Activated T-helper 1 cell treated with anti-CD3 and anti-CD28 coated beads, Interleukin-12 subunit alpha, Interleukin-12 subunit beta, Interleukin-2, Interleukin-4 antibody, amounts not matched to agents 30 ng/mL and 10 ng/mL and 1 ng/mL, durations not matched to agents 14 hours and 24 hours and 36 hours (primary cell): ENCODE measurements at regions not wholly inside any gene's neighbourhood (a gene's known extent, or its start where the extent isn't known, plus 50 kb on each side); places are given as distances from the start of the nearest gene placed in this dataset.
"Not testable (repeated sequence)": the region's sequence is repeated elsewhere in the genome, so short reads cannot be mapped to it uniquely, and the experiment has no call there.

Experiments
- DNase-seq: peaks from one replicate; pipeline ENCODE4 v3.0.0; 2021; ENCODE audit warnings: low spot score
- H3K27ac Mint-ChIP-seq: one replicate; pipeline ENCODE4 v1.8.0; 2021; ENCODE audit warnings: mild to moderate bottlenecking, mixed read lengths
- H3K27me3 Mint-ChIP-seq: one replicate; pipeline ENCODE4 v1.8.0; 2022; ENCODE audit warnings: mild to moderate bottlenecking, moderate library complexity, mixed read lengths; ENCODE audit not compliant: insufficient read depth
- H3K36me3 Mint-ChIP-seq: one replicate; pipeline ENCODE4 v1.8.0; 2021; ENCODE audit warnings: low read depth, mixed read lengths
- H3K4me1 Mint-ChIP-seq: one replicate; pipeline ENCODE4 v1.8.0; 2021; ENCODE audit warnings: low read depth, mixed read lengths
- H3K4me3 Mint-ChIP-seq: one replicate; pipeline ENCODE4 v1.8.0; 2021; ENCODE audit warnings: mild to moderate bottlenecking, moderate library complexity, mixed read lengths
- H3K9me3 Mint-ChIP-seq: one replicate; pipeline ENCODE4 v1.8.0; 2021; ENCODE audit warnings: mixed read lengths
- intact Hi-C: fragments of 100-400 bp; cut with micrococcal nuclease; formaldehyde crosslinking; loops from one replicate; pipeline ENCODE4 v1.15.1; 2024

GRCh38 chr1:221871056-221871455, 129.2 kb upstream of the DUSP10 start:
- Mint-ChIP-seq H3K27ac (no peak overlapping the region), H3K27me3 (peaks cover 12% of the 10 kb centered on the region), H3K4me1 (peaks cover 7% of the 10 kb centered on the region), H3K9me3 (no peaks in the 10 kb centered on the region), H3K36me3 (peaks cover 2% of the 10 kb centered on the region), H3K4me3 (no peak overlapping the region)
- DNase-seq: no peak
- intact Hi-C loops: loop anchor here (10.0 kb wide), 1 partner anchor 584 kb away; no protein-coding TSS in a partner anchor

DNA sequence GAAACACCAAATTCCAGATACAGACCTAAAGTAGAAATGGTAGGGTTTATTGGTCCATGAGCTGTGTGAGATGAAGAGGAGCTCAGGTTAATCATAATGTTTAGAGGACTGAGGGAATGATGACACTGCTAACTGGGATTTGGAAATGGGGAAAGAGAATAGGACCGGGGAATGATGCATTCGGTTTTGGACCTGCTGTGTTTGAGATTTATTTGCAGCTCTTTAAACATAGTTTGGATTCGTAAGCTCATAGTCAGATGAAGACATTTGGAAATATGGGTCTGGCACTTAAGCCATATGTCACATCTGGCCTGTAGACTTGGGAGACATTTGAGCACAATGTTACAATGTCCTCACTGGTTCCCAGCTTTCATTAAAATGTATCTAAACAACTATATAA, 127.9 kb upstream of the DUSP10 start:
- H3K27ac Mint-ChIP-seq: no peak overlapping the region
- intact Hi-C loops: loop anchor here (10.0 kb wide), 1 partner anchor 585 kb away; no protein-coding TSS in a partner anchor
- peaks cover 12% of the 10 kb centered on the region for H3K27me3 Mint-ChIP-seq
- no peak overlapping the region for H3K4me3 Mint-ChIP-seq
- no peak for DNase-seq
- H3K4me1 Mint-ChIP-seq: peaks cover 5% of the 10 kb centered on the region
- no peaks in the 10 kb centered on the region for H3K9me3 Mint-ChIP-seq
- peaks cover 2% of the 10 kb centered on the region for H3K36me3 Mint-ChIP-seq

GRCh38 chr1:221868593-221869303, 126.9 kb upstream of the DUSP10 start:
- Mint-ChIP-seq H3K36me3 (no peaks in the 10 kb centered on the region), H3K27ac (no peak overlapping the region), H3K9me3 (no peaks in the 10 kb centered on the region), H3K4me3 (no peak overlapping the region), H3K27me3 (peaks cover 12% of the 10 kb centered on the region), H3K4me1 (no peaks in the 10 kb centered on the region)
- DNase-seq: no peak
- intact Hi-C loops: no loop called here

- intact Hi-C loops: no loop called here
- no peak for DNase-seq
- H3K9me3 Mint-ChIP-seq: no peaks in the 10 kb centered on the region
- H3K4me1 Mint-ChIP-seq: no peaks in the 10 kb centered on the region
- H3K27me3 Mint-ChIP-seq: peaks cover 12% of the 10 kb centered on the region
- H3K27ac Mint-ChIP-seq: no peak overlapping the region
- no peaks in the 10 kb centered on the region for H3K36me3 Mint-ChIP-seq
- H3K4me3 Mint-ChIP-seq: no peak overlapping the region
Observed at GRCh38 chr1:221867003-221867402, 125.1 kb upstream of the DUSP10 start.

GRCh38 chr1:221865808-221866207, 123.9 kb upstream of the DUSP10 start:
- intact Hi-C loops: no loop called here
- no peak overlapping the region for H3K4me3 Mint-ChIP-seq
- peaks cover 12% of the 10 kb centered on the region for H3K27me3 Mint-ChIP-seq
- no peaks in the 10 kb centered on the region for H3K36me3 Mint-ChIP-seq
- no peaks in the 10 kb centered on the region for H3K9me3 Mint-ChIP-seq
- no peak overlapping the region for H3K27ac Mint-ChIP-seq
- no peaks in the 10 kb centered on the region for H3K4me1 Mint-ChIP-seq
- DNase-seq: no peak

GRCh38 chr1:221863635-221864034, 121.7 kb upstream of the DUSP10 start:
- Mint-ChIP-seq H3K36me3 (no peaks in the 10 kb centered on the region), H3K27ac (no peak overlapping the region), H3K4me1 (no peaks in the 10 kb centered on the region), H3K4me3 (no peak overlapping the region), H3K27me3 (peaks cover 11% of the 10 kb centered on the region), H3K9me3 (no peaks in the 10 kb centered on the region)
- no peak for DNase-seq
- intact Hi-C loops: no loop called here

GRCh38 chr1:221862971-221863370, 121.1 kb upstream of the DUSP10 start:
- H3K27ac Mint-ChIP-seq: no peak overlapping the region

DNA sequence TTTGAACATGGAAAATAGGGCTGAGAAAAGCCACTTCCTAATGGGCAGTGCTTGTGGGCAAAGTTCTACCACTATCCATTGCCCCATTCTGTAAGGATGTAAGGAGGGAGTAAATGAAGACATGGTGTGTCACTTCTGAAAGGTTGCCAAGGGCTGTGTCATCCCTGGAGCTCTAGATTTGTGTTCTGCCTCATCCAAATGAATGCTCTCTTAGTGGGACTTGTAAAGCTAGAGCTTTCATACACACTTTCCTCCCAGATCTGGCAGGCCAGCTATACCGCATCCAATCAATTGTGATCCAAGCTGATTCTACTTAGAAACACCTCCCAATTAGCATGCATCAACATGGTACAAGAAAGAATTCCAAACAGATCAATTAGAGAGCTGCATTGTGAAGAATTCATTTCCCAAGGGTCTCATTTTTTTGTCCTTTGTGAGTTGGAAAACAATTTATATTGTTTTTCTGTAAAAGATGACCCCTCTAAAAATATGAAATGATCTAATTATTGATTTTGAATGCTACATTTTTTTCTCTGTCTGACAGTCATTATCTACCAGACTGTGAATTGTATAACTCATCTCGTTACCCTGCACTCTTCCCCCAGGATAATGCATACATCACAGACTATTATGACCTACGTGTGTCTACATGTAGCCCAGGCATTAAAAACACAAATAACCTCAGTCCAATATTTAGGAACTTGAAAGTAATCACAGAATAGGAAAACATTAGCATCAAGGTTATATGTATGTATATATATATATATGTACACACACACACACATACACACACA, 117.1 kb upstream of the DUSP10 start:
- no peak overlapping the region for H3K27ac Mint-ChIP-seq
- no peak for DNase-seq
- H3K4me1 Mint-ChIP-seq: peaks cover 8% of the 10 kb centered on the region
- H3K9me3 Mint-ChIP-seq: no peaks in the 10 kb centered on the region
- no peak overlapping the region for H3K4me3 Mint-ChIP-seq
- intact Hi-C loops: no loop called here
- H3K27me3 Mint-ChIP-seq: peaks cover 2% of the 10 kb centered on the region
- no peaks in the 10 kb centered on the region for H3K36me3 Mint-ChIP-seq

More at GRCh38 chr1:221862971-221863370, 121.1 kb upstream of the DUSP10 start:
- H3K9me3 Mint-ChIP-seq: no peaks in the 10 kb centered on the region
- intact Hi-C loops: no loop called here
- no peak overlapping the region for H3K4me3 Mint-ChIP-seq
- H3K36me3 Mint-ChIP-seq: no peaks in the 10 kb centered on the region
- H3K27me3 Mint-ChIP-seq: peaks cover 7% of the 10 kb centered on the region
- H3K4me1 Mint-ChIP-seq: no peaks in the 10 kb centered on the region
- DNase-seq: no peak

DNA sequence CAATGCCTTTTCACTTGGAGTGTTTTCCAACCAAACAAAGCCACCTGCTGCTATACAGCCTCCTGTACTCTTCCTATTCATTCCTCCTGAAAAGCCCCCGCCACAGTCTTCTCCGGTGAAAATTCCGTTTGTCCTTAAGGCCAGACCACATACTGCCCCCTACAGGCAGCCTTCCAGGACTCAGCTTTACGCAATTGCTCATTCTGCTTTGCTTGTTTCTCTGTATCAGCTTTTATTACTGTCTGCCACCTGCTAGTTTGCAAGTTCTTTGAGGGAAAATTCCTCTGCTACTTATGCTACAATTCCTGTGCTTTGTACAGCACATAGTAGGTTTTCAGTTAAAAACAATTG, 115.2 kb upstream of the DUSP10 start:
- H3K36me3 Mint-ChIP-seq, H3K4me3 Mint-ChIP-seq, H3K4me1 Mint-ChIP-seq, H3K27ac Mint-ChIP-seq, H3K9me3 Mint-ChIP-seq, H3K27me3 Mint-ChIP-seq, intact Hi-C loops, DNase-seq: not testable (repeated sequence)

GRCh38 chr1:221856228-221857093, 114.6 kb upstream of the DUSP10 start:
- Mint-ChIP-seq H3K9me3 (no peaks in the 10 kb centered on the region), H3K4me3 (no peak overlapping the region), H3K4me1 (peaks cover 8% of the 10 kb centered on the region), H3K27ac (no peak overlapping the region), H3K36me3 (no peaks in the 10 kb centered on the region), H3K27me3 (peaks cover 2% of the 10 kb centered on the region)
- intact Hi-C loops: no loop called here
- DNase-seq: no peak

DNA sequence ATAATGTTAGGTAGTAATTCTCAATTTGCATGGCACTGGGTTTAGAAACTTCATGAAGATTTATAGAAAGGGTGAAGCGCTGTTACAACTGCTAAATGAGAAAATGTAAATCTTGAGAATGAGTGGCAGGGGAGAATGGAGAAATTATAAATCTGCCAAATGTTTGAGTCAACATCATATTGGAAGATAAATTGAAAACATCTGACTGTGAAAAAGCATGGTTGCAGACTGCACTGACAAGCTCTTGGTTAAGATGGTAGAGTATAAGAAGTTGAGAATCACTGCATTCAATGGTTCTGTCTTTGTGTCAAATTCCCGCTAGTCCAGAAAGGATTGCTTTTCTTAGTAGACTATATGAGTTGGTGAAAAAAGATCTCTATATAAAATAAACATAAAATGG, 113.3 kb upstream of the DUSP10 start:
- intact Hi-C loops: no loop called here
- peaks cover 8% of the 10 kb centered on the region for H3K4me1 Mint-ChIP-seq
- no peak for DNase-seq
- no peaks in the 10 kb centered on the region for H3K36me3 Mint-ChIP-seq
- H3K27ac Mint-ChIP-seq: no peak overlapping the region
- H3K4me3 Mint-ChIP-seq: no peak overlapping the region
- no peaks in the 10 kb centered on the region for H3K9me3 Mint-ChIP-seq
- H3K27me3 Mint-ChIP-seq: peaks cover 2% of the 10 kb centered on the region

- H3K4me3 Mint-ChIP-seq: no peak overlapping the region
- H3K9me3 Mint-ChIP-seq: no peaks in the 10 kb centered on the region
- no peak for DNase-seq
- no peaks in the 10 kb centered on the region for H3K27me3 Mint-ChIP-seq
- H3K36me3 Mint-ChIP-seq: no peaks in the 10 kb centered on the region
- no peak overlapping the region for H3K27ac Mint-ChIP-seq
- intact Hi-C loops: no loop called here
- peaks cover 4% of the 10 kb centered on the region for H3K4me1 Mint-ChIP-seq
Observed at GRCh38 chr1:221851336-221851735, 109.4 kb upstream of the DUSP10 start.
